GM23338 (cell line): ENCODE measurements at regions not wholly inside any gene's neighbourhood (a gene's known extent, or its start where the extent isn't known, plus 50 kb on each side); places are given as distances from the start of the nearest gene placed in this dataset.

Source experiments
- ATAC-seq: fragments of 200-7000 bp; cut with Tn5 transposase; 3 replicates; pipeline ENCODE4 v1.9.1; 2020
- DNase-seq: peaks from one replicate; pipeline ENCODE4 v3.0.0-alpha.2; 2015; ENCODE audit warnings: low spot score
- H2AFZ ChIP-seq: fragments of 200-600 bp; sonication (generic); 2 replicates; pipeline ENCODE4 v1.8.0; 2016; ENCODE audit warnings: antibody characterized with exemption, mild to moderate bottlenecking, moderate library complexity
- H3F3A ChIP-seq: fragments of 200-600 bp; sonication (generic); replicated peaks from 2 replicates; pipeline ENCODE4 v1.8.0; 2017; ENCODE audit warnings: antibody characterized with exemption, mixed run types, low read depth
- H3K27ac ChIP-seq: fragments of 200-600 bp; sonication (generic); 2 replicates; pipeline ENCODE4 v1.6.1; 2016; ENCODE audit warnings: low read depth
- H3K27me3 ChIP-seq: fragments of 200-600 bp; sonication (generic); 2 replicates; pipeline ENCODE4 v1.8.0; 2016; ENCODE audit warnings: mild to moderate bottlenecking, mixed run types, moderate library complexity; ENCODE audit not compliant: insufficient read depth
- H3K36me3 ChIP-seq: fragments of 200-600 bp; sonication (generic); 2 replicates; pipeline ENCODE4 v1.8.0; 2016; ENCODE audit warnings: mild to moderate bottlenecking; ENCODE audit not compliant: insufficient read depth
- H3K4me1 ChIP-seq: fragments of 200-600 bp; sonication (generic); 2 replicates; pipeline ENCODE4 v1.8.0; 2016; ENCODE audit warnings: mild to moderate bottlenecking, moderate library complexity; ENCODE audit not compliant: insufficient read depth
- H3K4me2 ChIP-seq: fragments of 200-600 bp; sonication (generic); 2 replicates; pipeline ENCODE4 v1.7.1; 2017; ENCODE audit warnings: mixed run types
- H3K4me3 ChIP-seq: fragments of 200-600 bp; sonication (generic); 2 replicates; pipeline ENCODE4 v1.6.1; 2016; ENCODE audit warnings: mixed run types
- H3K79me2 ChIP-seq: fragments of 200-600 bp; sonication (generic); replicated peaks from 2 replicates; pipeline ENCODE4 v1.8.0; 2017; ENCODE audit warnings: mild to moderate bottlenecking; ENCODE audit not compliant: insufficient read depth
- H3K9me2 ChIP-seq: fragments of 200-600 bp; sonication (generic); 2 replicates; pipeline ENCODE4 v1.8.0; 2017; ENCODE audit not compliant: insufficient read depth
- H4K20me1 ChIP-seq: fragments of 200-600 bp; sonication (generic); replicated peaks from 2 replicates; pipeline ENCODE4 v1.8.0; 2017; ENCODE audit warnings: mild to moderate bottlenecking; ENCODE audit not compliant: insufficient read depth
- H3K27ac Mint-ChIP-seq: 2 replicates; pipeline ENCODE4 v1.8.0; 2020; ENCODE audit warnings: inconsistent platforms, mild to moderate bottlenecking, moderate library complexity, mixed read lengths
- H3K27me3 Mint-ChIP-seq: 3 replicates; pipeline ENCODE4 v1.8.0; 2022; ENCODE audit warnings: low read depth, mild to moderate bottlenecking, moderate library complexity, mixed read lengths, inconsistent platforms; ENCODE audit not compliant: insufficient read depth, poor library complexity
- H3K36me3 Mint-ChIP-seq: 3 replicates; pipeline ENCODE4 v1.8.0; 2021; ENCODE audit warnings: low read depth, mild to moderate bottlenecking, inconsistent platforms, moderate library complexity, mixed read lengths
- H3K4me1 Mint-ChIP-seq: 3 replicates; pipeline ENCODE4 v1.8.0; 2020; ENCODE audit warnings: mild to moderate bottlenecking, inconsistent platforms, mixed read lengths
- H3K4me3 Mint-ChIP-seq: 3 replicates; pipeline ENCODE4 v1.8.0; 2021; ENCODE audit warnings: moderate library complexity, mild to moderate bottlenecking, inconsistent platforms, mixed read lengths
- H3K9me3 Mint-ChIP-seq: 3 replicates; pipeline ENCODE4 v1.8.0; 2020; ENCODE audit warnings: moderate library complexity, mild to moderate bottlenecking, inconsistent platforms, mixed read lengths
- CREB1 ChIP-seq: fragments of 250-450 bp; sonication (Bioruptor Pico); IDR thresholded peaks from 2 replicates; pipeline ENCODE4 v1.5.0; 2020; ENCODE audit warnings: low read depth, mild to moderate bottlenecking, moderate library complexity
- EZH2 ChIP-seq: fragments of 200-600 bp; sonication (generic); IDR thresholded peaks from one replicate; pipeline ENCODE4 v1.8.0; 2017; ENCODE audit warnings: antibody characterized with exemption, mild to moderate bottlenecking, low read depth; ENCODE audit not compliant: unreplicated experiment
- EZH2phosphoT487 ChIP-seq: fragments of 200-600 bp; sonication (generic); IDR thresholded peaks from one replicate; pipeline ENCODE4 v1.8.1; 2018; ENCODE audit warnings: antibody characterized with exemption; ENCODE audit not compliant: unreplicated experiment
- JUNB ChIP-seq: IDR thresholded peaks from one replicate; pipeline ENCODE4 v1.6.1; 2016; ENCODE audit warnings: antibody characterized with exemption; ENCODE audit not compliant: unreplicated experiment
- NANOG ChIP-seq: IDR thresholded peaks from 2 replicates; pipeline ENCODE4 v1.6.1; 2016; ENCODE audit warnings: antibody characterized with exemption, borderline replicate concordance
- POLR2AphosphoS5 ChIP-seq: IDR thresholded peaks from 2 replicates; pipeline ENCODE4 v1.6.1; 2016; ENCODE audit warnings: antibody characterized with exemption, low read depth
- STAT1 ChIP-seq: IDR thresholded peaks from one replicate; pipeline ENCODE4 v1.6.1; 2016; ENCODE audit warnings: antibody characterized with exemption; ENCODE audit not compliant: unreplicated experiment
- ZNF114 ChIP-seq: fragments of 250-450 bp; sonication (Bioruptor Pico); IDR thresholded peaks from 2 replicates; pipeline ENCODE4 v1.5.0; 2020; ENCODE audit warnings: mild to moderate bottlenecking, moderate library complexity
- ZNF331 ChIP-seq: fragments of 250-450 bp; sonication (Bioruptor Pico); IDR thresholded peaks from 2 replicates; pipeline ENCODE4 v1.5.0; 2020; ENCODE audit warnings: low read depth, mild to moderate bottlenecking, moderate library complexity
- TF ChIP-seq, protein P1 (sequence below): IDR thresholded peaks from 2 replicates; pipeline ENCODE4 v1.6.1; 2016; ENCODE audit warnings: antibody characterized with exemption
- TF ChIP-seq, protein P2 (sequence below): IDR thresholded peaks from one replicate; pipeline ENCODE4 v1.6.1; 2018; ENCODE audit warnings: antibody characterized with exemption; ENCODE audit not compliant: unreplicated experiment
- TF ChIP-seq, protein P3 (sequence below), 2 experiments: fragments of 200-600 bp in 1 of 2; sonication (generic) in 1 of 2; conservative IDR thresholded peaks; 2 replicates each; pipeline versions ENCODE4 v1.5.1 to v1.6.1; 2016 to 2017; ENCODE audit warnings: antibody characterized with exemption in 2 of 2, low read depth in 2 of 2, mild to moderate bottlenecking in 2 of 2, moderate library complexity in 1 of 2
- TF ChIP-seq, protein P4 (sequence below): fragments of 250-450 bp; sonication (Bioruptor Pico); IDR thresholded peaks from 2 replicates; pipeline ENCODE4 v1.5.0; 2020; ENCODE audit warnings: mild to moderate bottlenecking, moderate library complexity

DNA sequence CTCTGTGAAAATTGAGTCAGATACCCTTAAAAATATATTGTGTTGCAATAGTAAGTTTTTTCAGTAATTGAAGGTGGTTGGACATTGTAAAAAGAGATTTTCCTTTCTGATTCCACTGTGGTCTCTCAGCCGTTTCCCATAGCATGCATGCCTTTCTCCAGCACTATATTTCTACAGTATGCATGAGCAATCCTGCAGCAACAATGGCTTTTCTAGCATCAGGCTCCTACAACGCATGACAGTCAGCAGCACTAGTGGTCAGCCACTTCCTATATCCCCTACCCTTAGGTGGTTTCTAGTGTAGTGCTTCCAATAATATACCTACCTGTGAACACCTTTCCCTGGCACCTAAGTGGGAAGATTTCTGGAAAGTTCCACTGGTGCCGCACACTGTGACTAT, 55.4 kb upstream of the SNRPN start (continued):
- TF ChIP-seq EZH2 (no peak), ZNF114 (CRISPR knock-in tag) (no peak), JUNB (no peak), POLR2AphosphoS5 (no peak), ZNF331 (CRISPR knock-in tag) (no peak)

DNA sequence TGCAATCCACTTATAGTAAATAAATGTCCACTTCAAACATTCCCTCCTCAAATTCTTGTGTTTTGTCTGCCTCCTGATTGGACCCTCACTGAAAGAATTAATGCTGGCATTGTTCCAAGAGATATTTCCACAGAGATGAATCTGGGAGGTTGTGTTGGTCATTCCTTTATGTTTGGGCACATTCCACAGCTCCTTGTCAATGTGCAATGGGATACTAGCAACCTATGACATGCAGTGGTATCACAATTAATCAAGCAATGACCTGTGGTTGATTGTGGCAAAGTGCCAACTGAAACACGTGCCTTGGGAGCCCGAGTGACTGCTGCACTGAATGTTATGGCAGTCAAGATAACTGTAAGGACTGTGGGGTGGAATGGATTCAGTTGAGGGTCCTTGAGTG, 55.0 kb upstream of the SNRPN start:
- peak overlapping the region; percentile 10; the same call in 1 of the 2 replicates for H3K4me2 ChIP-seq

More for the DNA sequence above, 55.0 kb upstream of the SNRPN start:
- Histone ChIP-seq H3K4me3 (no peak overlapping the region), H3K9me2 (0 out of 2 replicates have a peak, but pooled peaks cover 9% of the 10 kb centered on the region), H3K27ac (peak overlapping the region; percentile 89), H3K79me2 (no peaks in the 10 kb centered on the region), H3F3A (no peaks in the 10 kb centered on the region), H2AFZ (no peak overlapping the region), H4K20me1 (no peaks in the 10 kb centered on the region), H3K4me1 (peaks cover 22% of the 10 kb centered on the region), H3K27me3 (no peaks in the 10 kb centered on the region), H3K36me3 (no peaks in the 10 kb centered on the region)
- ATAC-seq (no peak), DNase-seq (no peak)
- Mint-ChIP-seq H3K4me3 (no peak overlapping the region), H3K36me3 (peaks cover 45% of the 10 kb centered on the region), H3K27ac (peak overlapping the region; percentile 93), H3K9me3 (peaks cover 79% of the 10 kb centered on the region), H3K4me1 (peaks cover 30% of the 10 kb centered on the region), H3K27me3 (peaks cover 3% of the 10 kb centered on the region)
- TF ChIP-seq EZH2phosphoT487, result no peak
- TF ChIP-seq, protein P1, sequence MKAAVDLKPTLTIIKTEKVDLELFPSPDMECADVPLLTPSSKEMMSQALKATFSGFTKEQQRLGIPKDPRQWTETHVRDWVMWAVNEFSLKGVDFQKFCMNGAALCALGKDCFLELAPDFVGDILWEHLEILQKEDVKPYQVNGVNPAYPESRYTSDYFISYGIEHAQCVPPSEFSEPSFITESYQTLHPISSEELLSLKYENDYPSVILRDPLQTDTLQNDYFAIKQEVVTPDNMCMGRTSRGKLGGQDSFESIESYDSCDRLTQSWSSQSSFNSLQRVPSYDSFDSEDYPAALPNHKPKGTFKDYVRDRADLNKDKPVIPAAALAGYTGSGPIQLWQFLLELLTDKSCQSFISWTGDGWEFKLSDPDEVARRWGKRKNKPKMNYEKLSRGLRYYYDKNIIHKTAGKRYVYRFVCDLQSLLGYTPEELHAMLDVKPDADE, result no peak
- TF ChIP-seq EZH2, result no peak
- TF ChIP-seq POLR2AphosphoS5, result no peak
- TF ChIP-seq CREB1 (CRISPR knock-in tag), result no peak
- no peak for TF ChIP-seq ZNF331 (CRISPR knock-in tag)
- TF ChIP-seq, protein P2, sequence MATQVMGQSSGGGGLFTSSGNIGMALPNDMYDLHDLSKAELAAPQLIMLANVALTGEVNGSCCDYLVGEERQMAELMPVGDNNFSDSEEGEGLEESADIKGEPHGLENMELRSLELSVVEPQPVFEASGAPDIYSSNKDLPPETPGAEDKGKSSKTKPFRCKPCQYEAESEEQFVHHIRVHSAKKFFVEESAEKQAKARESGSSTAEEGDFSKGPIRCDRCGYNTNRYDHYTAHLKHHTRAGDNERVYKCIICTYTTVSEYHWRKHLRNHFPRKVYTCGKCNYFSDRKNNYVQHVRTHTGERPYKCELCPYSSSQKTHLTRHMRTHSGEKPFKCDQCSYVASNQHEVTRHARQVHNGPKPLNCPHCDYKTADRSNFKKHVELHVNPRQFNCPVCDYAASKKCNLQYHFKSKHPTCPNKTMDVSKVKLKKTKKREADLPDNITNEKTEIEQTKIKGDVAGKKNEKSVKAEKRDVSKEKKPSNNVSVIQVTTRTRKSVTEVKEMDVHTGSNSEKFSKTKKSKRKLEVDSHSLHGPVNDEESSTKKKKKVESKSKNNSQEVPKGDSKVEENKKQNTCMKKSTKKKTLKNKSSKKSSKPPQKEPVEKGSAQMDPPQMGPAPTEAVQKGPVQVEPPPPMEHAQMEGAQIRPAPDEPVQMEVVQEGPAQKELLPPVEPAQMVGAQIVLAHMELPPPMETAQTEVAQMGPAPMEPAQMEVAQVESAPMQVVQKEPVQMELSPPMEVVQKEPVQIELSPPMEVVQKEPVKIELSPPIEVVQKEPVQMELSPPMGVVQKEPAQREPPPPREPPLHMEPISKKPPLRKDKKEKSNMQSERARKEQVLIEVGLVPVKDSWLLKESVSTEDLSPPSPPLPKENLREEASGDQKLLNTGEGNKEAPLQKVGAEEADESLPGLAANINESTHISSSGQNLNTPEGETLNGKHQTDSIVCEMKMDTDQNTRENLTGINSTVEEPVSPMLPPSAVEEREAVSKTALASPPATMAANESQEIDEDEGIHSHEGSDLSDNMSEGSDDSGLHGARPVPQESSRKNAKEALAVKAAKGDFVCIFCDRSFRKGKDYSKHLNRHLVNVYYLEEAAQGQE, result no peak
- no peak for TF ChIP-seq STAT1
- TF ChIP-seq, protein P3, sequence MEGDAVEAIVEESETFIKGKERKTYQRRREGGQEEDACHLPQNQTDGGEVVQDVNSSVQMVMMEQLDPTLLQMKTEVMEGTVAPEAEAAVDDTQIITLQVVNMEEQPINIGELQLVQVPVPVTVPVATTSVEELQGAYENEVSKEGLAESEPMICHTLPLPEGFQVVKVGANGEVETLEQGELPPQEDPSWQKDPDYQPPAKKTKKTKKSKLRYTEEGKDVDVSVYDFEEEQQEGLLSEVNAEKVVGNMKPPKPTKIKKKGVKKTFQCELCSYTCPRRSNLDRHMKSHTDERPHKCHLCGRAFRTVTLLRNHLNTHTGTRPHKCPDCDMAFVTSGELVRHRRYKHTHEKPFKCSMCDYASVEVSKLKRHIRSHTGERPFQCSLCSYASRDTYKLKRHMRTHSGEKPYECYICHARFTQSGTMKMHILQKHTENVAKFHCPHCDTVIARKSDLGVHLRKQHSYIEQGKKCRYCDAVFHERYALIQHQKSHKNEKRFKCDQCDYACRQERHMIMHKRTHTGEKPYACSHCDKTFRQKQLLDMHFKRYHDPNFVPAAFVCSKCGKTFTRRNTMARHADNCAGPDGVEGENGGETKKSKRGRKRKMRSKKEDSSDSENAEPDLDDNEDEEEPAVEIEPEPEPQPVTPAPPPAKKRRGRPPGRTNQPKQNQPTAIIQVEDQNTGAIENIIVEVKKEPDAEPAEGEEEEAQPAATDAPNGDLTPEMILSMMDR (conservative IDR thresholded peaks at IDR 0.05; ENCODE audit: low read depth in 2 of 2), result no peak
- TF ChIP-seq, protein P4, sequence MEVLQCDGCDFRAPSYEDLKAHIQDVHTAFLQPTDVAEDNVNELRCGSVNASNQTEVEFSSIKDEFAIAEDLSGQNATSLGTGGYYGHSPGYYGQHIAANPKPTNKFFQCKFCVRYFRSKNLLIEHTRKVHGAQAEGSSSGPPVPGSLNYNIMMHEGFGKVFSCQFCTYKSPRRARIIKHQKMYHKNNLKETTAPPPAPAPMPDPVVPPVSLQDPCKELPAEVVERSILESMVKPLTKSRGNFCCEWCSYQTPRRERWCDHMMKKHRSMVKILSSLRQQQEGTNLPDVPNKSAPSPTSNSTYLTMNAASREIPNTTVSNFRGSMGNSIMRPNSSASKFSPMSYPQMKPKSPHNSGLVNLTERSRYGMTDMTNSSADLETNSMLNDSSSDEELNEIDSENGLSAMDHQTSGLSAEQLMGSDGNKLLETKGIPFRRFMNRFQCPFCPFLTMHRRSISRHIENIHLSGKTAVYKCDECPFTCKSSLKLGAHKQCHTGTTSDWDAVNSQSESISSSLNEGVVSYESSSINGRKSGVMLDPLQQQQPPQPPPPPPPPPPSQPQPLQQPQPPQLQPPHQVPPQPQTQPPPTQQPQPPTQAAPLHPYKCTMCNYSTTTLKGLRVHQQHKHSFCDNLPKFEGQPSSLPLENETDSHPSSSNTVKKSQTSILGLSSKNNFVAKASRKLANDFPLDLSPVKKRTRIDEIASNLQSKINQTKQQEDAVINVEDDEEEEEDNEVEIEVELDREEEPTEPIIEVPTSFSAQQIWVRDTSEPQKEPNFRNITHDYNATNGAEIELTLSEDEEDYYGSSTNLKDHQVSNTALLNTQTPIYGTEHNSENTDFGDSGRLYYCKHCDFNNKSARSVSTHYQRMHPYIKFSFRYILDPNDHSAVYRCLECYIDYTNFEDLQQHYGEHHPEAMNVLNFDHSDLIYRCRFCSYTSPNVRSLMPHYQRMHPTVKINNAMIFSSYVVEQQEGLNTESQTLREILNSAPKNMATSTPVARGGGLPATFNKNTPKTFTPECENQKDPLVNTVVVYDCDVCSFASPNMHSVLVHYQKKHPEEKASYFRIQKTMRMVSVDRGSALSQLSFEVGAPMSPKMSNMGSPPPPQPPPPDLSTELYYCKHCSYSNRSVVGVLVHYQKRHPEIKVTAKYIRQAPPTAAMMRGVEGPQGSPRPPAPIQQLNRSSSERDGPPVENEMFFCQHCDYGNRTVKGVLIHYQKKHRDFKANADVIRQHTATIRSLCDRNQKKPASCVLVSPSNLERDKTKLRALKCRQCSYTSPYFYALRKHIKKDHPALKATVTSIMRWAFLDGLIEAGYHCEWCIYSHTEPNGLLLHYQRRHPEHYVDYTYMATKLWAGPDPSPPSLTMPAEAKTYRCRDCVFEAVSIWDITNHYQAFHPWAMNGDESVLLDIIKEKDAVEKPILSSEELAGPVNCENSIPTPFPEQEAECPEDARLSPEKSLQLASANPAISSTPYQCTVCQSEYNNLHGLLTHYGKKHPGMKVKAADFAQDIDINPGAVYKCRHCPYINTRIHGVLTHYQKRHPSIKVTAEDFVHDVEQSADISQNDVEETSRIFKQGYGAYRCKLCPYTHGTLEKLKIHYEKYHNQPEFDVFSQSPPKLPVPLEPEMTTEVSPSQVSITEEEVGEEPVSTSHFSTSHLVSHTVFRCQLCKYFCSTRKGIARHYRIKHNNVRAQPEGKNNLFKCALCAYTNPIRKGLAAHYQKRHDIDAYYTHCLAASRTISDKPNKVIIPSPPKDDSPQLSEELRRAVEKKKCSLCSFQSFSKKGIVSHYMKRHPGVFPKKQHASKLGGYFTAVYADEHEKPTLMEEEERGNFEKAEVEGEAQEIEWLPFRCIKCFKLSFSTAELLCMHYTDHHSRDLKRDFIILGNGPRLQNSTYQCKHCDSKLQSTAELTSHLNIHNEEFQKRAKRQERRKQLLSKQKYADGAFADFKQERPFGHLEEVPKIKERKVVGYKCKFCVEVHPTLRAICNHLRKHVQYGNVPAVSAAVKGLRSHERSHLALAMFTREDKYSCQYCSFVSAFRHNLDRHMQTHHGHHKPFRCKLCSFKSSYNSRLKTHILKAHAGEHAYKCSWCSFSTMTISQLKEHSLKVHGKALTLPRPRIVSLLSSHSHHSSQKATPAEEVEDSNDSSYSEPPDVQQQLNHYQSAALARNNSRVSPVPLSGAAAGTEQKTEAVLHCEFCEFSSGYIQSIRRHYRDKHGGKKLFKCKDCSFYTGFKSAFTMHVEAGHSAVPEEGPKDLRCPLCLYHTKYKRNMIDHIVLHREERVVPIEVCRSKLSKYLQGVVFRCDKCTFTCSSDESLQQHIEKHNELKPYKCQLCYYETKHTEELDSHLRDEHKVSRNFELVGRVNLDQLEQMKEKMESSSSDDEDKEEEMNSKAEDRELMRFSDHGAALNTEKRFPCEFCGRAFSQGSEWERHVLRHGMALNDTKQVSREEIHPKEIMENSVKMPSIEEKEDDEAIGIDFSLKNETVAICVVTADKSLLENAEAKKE (CRISPR knock-in tag), result no peak
- TF ChIP-seq NANOG, result no peak
- no peak for TF ChIP-seq JUNB
- TF ChIP-seq ZNF114 (CRISPR knock-in tag), result no peak
